Endothelial cell of umbilical vein (primary cell): ENCODE measurements at regions not wholly inside any gene's neighbourhood (a gene's known extent, or its start where the extent isn't known, plus 50 kb on each side); places are given as distances from the start of the nearest gene placed in this dataset.

ENCODE experiments used
- BruUV-seq: library from RNA; stranded (reverse); fragments of 400-500 nt; replicated peaks from 2 replicates; lab custom pipeline; 2021; lab: Mats Ljungman, UMichigan
- CTCF ChIA-PET: fragments of 300-600, 350-600 bp; sonication (Branson Sonifier 250); formaldehyde crosslinking; loops from one replicate; lab custom pipeline; 2021; ENCODE audit warnings: antibody characterized with exemption, inconsistent platforms; lab: Charles Lee
- POLR2A ChIA-PET: fragments of 300-600, 350-600 bp; sonication (Branson Sonifier 250); formaldehyde crosslinking; loops from one replicate; lab custom pipeline; 2021; ENCODE audit warnings: antibody characterized with exemption, inconsistent platforms; lab: Charles Lee
- DNase-seq: peaks from one replicate; pipeline ENCODE4 v3.0.0-alpha.2; 2011; ENCODE audit warnings: low read depth, low spot score
- FAIRE-seq: peaks from 2 replicates; lab custom pipeline; 2011; peaks lifted over from hg19 to GRCh38; lab: Jason Lieb, UNC
- H2AFZ ChIP-seq: 2 replicates; pipeline ENCODE4 v1.6.0; 2012; ENCODE audit warnings: low read depth, low read length, control low read depth, inconsistent platforms
- H3K27ac ChIP-seq: 2 replicates; pipeline ENCODE4 v1.5.1; 2011; ENCODE audit warnings: low read depth, mild to moderate bottlenecking, control low read depth, low read length, moderate library complexity; ENCODE audit not compliant: insufficient read depth
- H3K27me3 ChIP-seq, 2 experiments: 2 replicates each; pipeline versions ENCODE4 v1.6.0 to v1.6.1; 2011; ENCODE audit warnings: low read length in 2 of 2, mixed read lengths in 1 of 2; ENCODE audit not compliant: control insufficient read depth in 2 of 2, insufficient read depth in 2 of 2
- H3K36me3 ChIP-seq, 2 experiments: 2 replicates in 1 of 2; 3 replicates in 1 of 2; pipeline ENCODE4 v1.5.1; 2011; ENCODE audit warnings: low read length in 2 of 2, mild to moderate bottlenecking in 1 of 2, moderate library complexity in 1 of 2; ENCODE audit not compliant: control insufficient read depth in 2 of 2, insufficient read depth in 2 of 2; ENCODE audit errors: extremely low read depth in 1 of 2
- H3K4me1 ChIP-seq: 3 replicates; pipeline ENCODE4 v1.5.1; 2011; ENCODE audit warnings: mild to moderate bottlenecking, low read length; ENCODE audit not compliant: control insufficient read depth, insufficient read depth; ENCODE audit errors: extremely low read depth
- H3K4me2 ChIP-seq: 2 replicates; pipeline ENCODE4 v1.6.1; 2011; ENCODE audit warnings: low read length, control low read depth, mixed read lengths; ENCODE audit not compliant: insufficient read depth
- H3K4me3 ChIP-seq, 3 experiments: fragments of 200-600 bp in 1 of 3; sonication (generic), shearing (Covaris generic) in 1 of 3; replicated peaks in 1 of 3; 2 replicates each; pipeline ENCODE4 v1.5.1; 2011 to 2016; ENCODE audit warnings: control low read depth in 3 of 3, low read length in 3 of 3, mild to moderate bottlenecking in 2 of 3, inconsistent platforms in 1 of 3, low read depth in 1 of 3, moderate library complexity in 1 of 3; ENCODE audit not compliant: insufficient read depth in 1 of 3
- H3K79me2 ChIP-seq: 2 replicates; pipeline ENCODE4 v1.6.0; 2012; ENCODE audit warnings: low read length, inconsistent platforms; ENCODE audit not compliant: control insufficient read depth, insufficient read depth
- H3K9ac ChIP-seq: replicated peaks from 2 replicates; pipeline ENCODE3; 2011; ENCODE audit warnings: low read length, control low read depth; ENCODE audit not compliant: insufficient read depth; ENCODE audit errors: extremely low read depth
- H3K9me1 ChIP-seq: replicated peaks from 3 replicates; pipeline ENCODE4 v1.6.0; 2011; ENCODE audit warnings: mild to moderate bottlenecking, low read length; ENCODE audit not compliant: control insufficient read depth, insufficient read depth; ENCODE audit errors: extremely low read depth
- H3K9me3 ChIP-seq: replicated peaks from 2 replicates; pipeline ENCODE4 v1.5.1; 2012; ENCODE audit warnings: low read length, inconsistent platforms; ENCODE audit not compliant: control insufficient read depth, insufficient read depth
- H4K20me1 ChIP-seq: replicated peaks from 2 replicates; pipeline ENCODE3; 2011; ENCODE audit warnings: mild to moderate bottlenecking, low read length; ENCODE audit not compliant: control insufficient read depth, insufficient read depth; ENCODE audit errors: extremely low read depth
- CTCF ChIP-seq, 2 donors: IDR thresholded peaks; 1 replicate in 1 of 2; 2 replicates in 1 of 2; pipeline ENCODE4 v1.5.1; 2011; ENCODE audit warnings: low read length in 2 of 2, mild to moderate bottlenecking in 2 of 2, moderate library complexity in 2 of 2, control low read depth in 1 of 2, inconsistent platforms in 1 of 2, low read depth in 1 of 2; ENCODE audit not compliant: insufficient read depth in 1 of 2; ENCODE audit errors: extremely low read depth in 1 of 2
- EZH2 ChIP-seq: IDR thresholded peaks from 2 replicates; pipeline ENCODE4 v1.6.1; 2012; ENCODE audit warnings: borderline replicate concordance, low read depth, mild to moderate bottlenecking, moderate library complexity, low read length, inconsistent platforms; ENCODE audit not compliant: severe bottlenecking
- FOS ChIP-seq: IDR thresholded peaks from 2 replicates; pipeline ENCODE4 v1.6.1; 2011; ENCODE audit warnings: mild to moderate bottlenecking, low read length, moderate library complexity, borderline replicate concordance; ENCODE audit not compliant: insufficient read depth
- GATA2 ChIP-seq: IDR thresholded peaks from 2 replicates; pipeline ENCODE4 v1.7.0; 2011; ENCODE audit warnings: low read depth, mild to moderate bottlenecking, moderate library complexity, mixed read lengths, low read length; ENCODE audit not compliant: insufficient read length, insufficient read depth
- JUN ChIP-seq: IDR thresholded peaks from 2 replicates; pipeline ENCODE4 v1.6.1; 2011; ENCODE audit warnings: borderline replicate concordance, low read depth; ENCODE audit not compliant: insufficient read length, insufficient read depth
- MAX ChIP-seq: IDR thresholded peaks from 2 replicates; pipeline ENCODE4 v1.6.1; 2011; ENCODE audit not compliant: insufficient read depth, insufficient read length
- MYC ChIP-seq: IDR thresholded peaks from one replicate; pipeline ENCODE4 v1.6.1; 2011; ENCODE audit warnings: mild to moderate bottlenecking, low read depth, low read length
- POLR2A ChIP-seq: IDR thresholded peaks from 2 replicates; pipeline ENCODE4 v1.6.1; 2012; ENCODE audit warnings: low read depth, mild to moderate bottlenecking, control low read depth, low read length
- POLR2AphosphoS5 ChIP-seq: IDR thresholded peaks from 2 replicates; pipeline ENCODE4 v1.6.1; 2012; ENCODE audit warnings: low read depth, mild to moderate bottlenecking, control low read depth, low read length, moderate library complexity; ENCODE audit not compliant: insufficient read depth
- dilution Hi-C: fragments of 300-500 bp; cut with MboI; formaldehyde crosslinking; loops from one replicate; pipeline ENCODE4 v1.15.0; 2019; ENCODE audit warnings: low sequenced_read_pairs; ENCODE audit not compliant: extremely low pct_ligation_motif_present
- intact Hi-C: fragments of 100-400 bp; cut with micrococcal nuclease; formaldehyde crosslinking; loops from one replicate; pipeline ENCODE4 v1.10.0; 2022

- dilution Hi-C loops (no loop called here), intact Hi-C loops (loop anchor here (1.0 to 2.0 kb wide), 8 partner anchors 15 to 209 kb away; partner anchors contain the start of gene FEM1C)
- Histone ChIP-seq H3K27ac (peak overlapping the region; percentile 71), H3K4me1 (peaks cover 19% of the 10 kb centered on the region), H3K79me2 (no peaks in the 10 kb centered on the region), H4K20me1 (no peaks in the 10 kb centered on the region), H3K4me3 (no peak overlapping the region), H3K36me3 (no peaks in the 10 kb centered on the region), H3K9me3 (no peaks in the 10 kb centered on the region), H3K9me1 (no peaks in the 10 kb centered on the region), H2AFZ (no peak overlapping the region), H3K4me2 (peak overlapping the region; percentile 44), H3K27me3 (no peaks in the 10 kb centered on the region), H3K9ac (peak overlapping the region; percentile 38)
- TF ChIP-seq JUN = peak; percentile 94
- peak in 1 of 2 donors; percentile 43 for TF ChIP-seq CTCF (IDR thresholded peaks at IDR 0.05; ENCODE audit: extremely low read depth in 1 of 2, insufficient read depth in 1 of 2, low read depth in 1 of 2, low read length in 2 of 2)
- TF ChIP-seq POLR2AphosphoS5 = peak; percentile 90
- TF ChIP-seq EZH2 = no peak
- TF ChIP-seq GATA2 = peak; percentile 98
- no peak for TF ChIP-seq MAX
- TF ChIP-seq FOS = peak; percentile 88
- TF ChIP-seq MYC = no peak
- TF ChIP-seq POLR2A = no peak
- CTCF ChIA-PET = interaction anchor here (0.9 to 1.4 kb wide), 8 partner anchors 9 to 179 kb away, joined by 3 to 9 read pairs (median 5); partner anchors contain the start of gene FEM1C
- no TSS peak for BruUV-seq
- DNase-seq = peak; percentile 96
- POLR2A ChIA-PET = interaction anchor here (0.9 to 1.5 kb wide), 3 partner anchors 11 to 178 kb away, joined by 3 to 5 read pairs (median 4); partner anchors contain the start of gene FEM1C
- peak; percentile 98 for FAIRE-seq
Observed at GRCh38 chr5:115366223-115366622, 69.8 kb upstream of the CCDC112 start.
